Gastrocnemius medialis (tissue), 4 donors: ENCODE measurements at regions not wholly inside any gene's neighbourhood (a gene's known extent, or its start where the extent isn't known, plus 50 kb on each side); places are given as distances from the start of the nearest gene placed in this dataset.

Source experiments
- ATAC-seq, 2 donors: fragments of 150-250 bp; one replicate each; pipeline ENCODE4 v1.9.1; 2016
- DNase-seq, 2 donors: peaks; one replicate each; pipeline ENCODE4 v3.0.0-alpha.2; 2019
- H3K27ac ChIP-seq, 4 donors: fragments of 200-600 bp; sonication (generic); 1 replicate in 1 of 4; 2 replicates in 3 of 4; pipeline ENCODE4 v1.5.1; 2016 to 2018; ENCODE audit warnings: mild to moderate bottlenecking in 2 of 4, moderate library complexity in 1 of 4
- H3K27me3 ChIP-seq, 3 donors: fragments of 200-600 bp; sonication (generic) in 2 of 3; 1 replicate in 1 of 3; 2 replicates in 2 of 3; pipeline versions ENCODE4 v1.5.1 to v1.6.0; 2016 to 2019; ENCODE audit warnings: mild to moderate bottlenecking in 1 of 3, moderate library complexity in 1 of 3
- H3K36me3 ChIP-seq, 2 donors: fragments of 200-600 bp; sonication (generic) in 1 of 2; one replicate each; pipeline ENCODE4 v1.5.1; 2017 to 2018
- H3K4me1 ChIP-seq, 2 donors: fragments of 200-600 bp; sonication (generic) in 1 of 2; one replicate each; pipeline ENCODE4 v1.5.1; 2016 to 2017; ENCODE audit warnings: mild to moderate bottlenecking in 2 of 2
- H3K4me3 ChIP-seq, 4 donors: fragments of 200-600 bp; sonication (generic) in 3 of 4; 1 replicate in 1 of 4; 2 replicates in 3 of 4; pipeline ENCODE4 v1.5.1; 2016 to 2019; ENCODE audit warnings: mild to moderate bottlenecking in 2 of 4
- H3K9me3 ChIP-seq, 3 donors: fragments of 200-600 bp; sonication (generic) in 2 of 3; 1 replicate in 1 of 3; 2 replicates in 2 of 3; pipeline ENCODE4 v1.5.1; 2016 to 2019
- POLR2A ChIP-seq, 2 donors: fragments of 450-650 bp; IDR thresholded peaks; one replicate each; pipeline ENCODE4 v1.6.1; 2017; ENCODE audit warnings: antibody characterized with exemption in 2 of 2, mild to moderate bottlenecking in 2 of 2, moderate library complexity in 2 of 2
- in situ Hi-C, 4 donors: fragments of 200-750 bp; cut with MboI; loops; one replicate each; pipeline versions ENCODE4 v1.15.0 to v1.8.0; 2017; ENCODE audit warnings: low sequenced_read_pairs in 4 of 4
- intact Hi-C: fragments of 100-400 bp; cut with DNase I; formaldehyde crosslinking; loops from one replicate; pipeline ENCODE4 v1.15.1; 2023; ENCODE audit warnings: low total_unique reads
- TF ChIP-seq, protein P1 (sequence below), 5 experiments: fragments of 450-650 bp in 3 of 5; fragments of 200-600 bp in 2 of 5; sonication (generic) in 2 of 5; IDR thresholded peaks in 4 of 5; conservative IDR thresholded peaks in 1 of 5; 1 replicate in 4 of 5; 2 replicates in 1 of 5; pipeline ENCODE4 v1.5.1; 2016 to 2019; ENCODE audit warnings: antibody characterized with exemption in 5 of 5, mild to moderate bottlenecking in 3 of 5, moderate library complexity in 3 of 5

DNA sequence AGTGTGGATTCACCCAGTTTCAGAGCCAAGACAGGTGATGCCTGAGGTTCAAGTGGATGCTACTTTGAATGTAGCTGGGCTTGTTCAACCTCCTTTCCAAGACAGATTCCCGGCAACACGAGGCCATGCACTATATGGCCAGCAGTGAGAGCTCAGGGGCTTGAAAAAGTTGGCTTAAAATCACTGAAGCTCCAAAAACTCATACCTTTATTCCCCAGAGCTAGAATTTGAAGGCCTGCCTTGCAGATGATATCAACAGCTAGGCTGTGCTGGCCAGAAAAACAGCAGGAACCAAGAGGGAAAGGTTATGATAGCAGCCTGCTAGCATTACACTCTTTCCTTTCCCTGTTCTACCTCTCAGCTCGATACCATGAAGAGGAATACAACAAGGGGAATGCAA, 120.2 kb upstream of the DAB2 start:
- Histone ChIP-seq H3K9me3 (no peaks in the 10 kb centered on the region), H3K4me1 (peaks cover 0 to 3% of the 10 kb centered on the region in 2 donors), H3K27me3 (no peaks in the 10 kb centered on the region), H3K27ac (no peak overlapping the region), H3K36me3 (no peaks in the 10 kb centered on the region), H3K4me3 (no peak overlapping the region)
- TF ChIP-seq POLR2A (IDR thresholded peaks at IDR 0.05), result no peak
- TF ChIP-seq, protein P1, sequence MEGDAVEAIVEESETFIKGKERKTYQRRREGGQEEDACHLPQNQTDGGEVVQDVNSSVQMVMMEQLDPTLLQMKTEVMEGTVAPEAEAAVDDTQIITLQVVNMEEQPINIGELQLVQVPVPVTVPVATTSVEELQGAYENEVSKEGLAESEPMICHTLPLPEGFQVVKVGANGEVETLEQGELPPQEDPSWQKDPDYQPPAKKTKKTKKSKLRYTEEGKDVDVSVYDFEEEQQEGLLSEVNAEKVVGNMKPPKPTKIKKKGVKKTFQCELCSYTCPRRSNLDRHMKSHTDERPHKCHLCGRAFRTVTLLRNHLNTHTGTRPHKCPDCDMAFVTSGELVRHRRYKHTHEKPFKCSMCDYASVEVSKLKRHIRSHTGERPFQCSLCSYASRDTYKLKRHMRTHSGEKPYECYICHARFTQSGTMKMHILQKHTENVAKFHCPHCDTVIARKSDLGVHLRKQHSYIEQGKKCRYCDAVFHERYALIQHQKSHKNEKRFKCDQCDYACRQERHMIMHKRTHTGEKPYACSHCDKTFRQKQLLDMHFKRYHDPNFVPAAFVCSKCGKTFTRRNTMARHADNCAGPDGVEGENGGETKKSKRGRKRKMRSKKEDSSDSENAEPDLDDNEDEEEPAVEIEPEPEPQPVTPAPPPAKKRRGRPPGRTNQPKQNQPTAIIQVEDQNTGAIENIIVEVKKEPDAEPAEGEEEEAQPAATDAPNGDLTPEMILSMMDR (IDR thresholded peaks at IDR 0.05 in 4 of 5, conservative IDR thresholded peaks at IDR 0.05 in 1 of 5), result no peak
- DNase-seq, result no peak
- no peak for ATAC-seq
- intact Hi-C loops (loop anchor here (2.0 kb wide), 1 partner anchor 328 kb away; no protein-coding TSS in a partner anchor), in situ Hi-C loops (loop anchor here (5.0 to 25.0 kb wide), 5 partner anchors 158 to 330 kb away; partner anchors contain the start of gene FYB1 (in 1 of the 4))

DNA sequence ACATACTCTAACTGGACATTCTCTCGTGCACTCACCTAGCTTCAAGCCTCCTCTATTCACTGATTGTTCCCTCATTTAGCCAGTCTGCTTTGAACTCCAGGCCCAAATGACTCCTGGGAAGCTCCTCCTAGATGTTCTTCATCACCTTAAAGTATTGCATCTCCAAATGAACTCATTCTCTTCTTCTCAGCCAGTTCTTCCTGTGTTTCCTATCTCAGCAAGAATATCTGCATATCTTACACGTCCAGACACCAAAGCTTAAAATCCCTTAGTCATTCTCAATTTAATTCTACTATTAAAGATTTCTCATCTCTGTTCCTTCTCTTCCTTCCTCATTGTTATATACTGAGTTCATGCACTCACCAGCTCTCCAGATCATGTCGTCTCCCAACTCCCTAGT, 118.6 kb upstream of the DAB2 start:
- ATAC-seq (no peak), DNase-seq (no peak)
- in situ Hi-C loops, result loop anchor here in 3 of 4 donors (10.0 to 25.0 kb wide), 4 partner anchors 156 to 329 kb away; partner anchors contain the start of gene FYB1 (in 1 of the 3)
- Histone ChIP-seq H3K36me3 (no peaks in the 10 kb centered on the region), H3K27ac (no peak overlapping the region), H3K4me3 (no peak overlapping the region), H3K4me1 (peaks cover 0 to 3% of the 10 kb centered on the region in 2 donors), H3K9me3 (no peaks in the 10 kb centered on the region), H3K27me3 (no peaks in the 10 kb centered on the region)
- intact Hi-C loops, result no loop called here
- TF ChIP-seq POLR2A (IDR thresholded peaks at IDR 0.05), result no peak
- TF ChIP-seq, protein P1 (IDR thresholded peaks at IDR 0.05 in 4 of 5, conservative IDR thresholded peaks at IDR 0.05 in 1 of 5), result no peak

DNA sequence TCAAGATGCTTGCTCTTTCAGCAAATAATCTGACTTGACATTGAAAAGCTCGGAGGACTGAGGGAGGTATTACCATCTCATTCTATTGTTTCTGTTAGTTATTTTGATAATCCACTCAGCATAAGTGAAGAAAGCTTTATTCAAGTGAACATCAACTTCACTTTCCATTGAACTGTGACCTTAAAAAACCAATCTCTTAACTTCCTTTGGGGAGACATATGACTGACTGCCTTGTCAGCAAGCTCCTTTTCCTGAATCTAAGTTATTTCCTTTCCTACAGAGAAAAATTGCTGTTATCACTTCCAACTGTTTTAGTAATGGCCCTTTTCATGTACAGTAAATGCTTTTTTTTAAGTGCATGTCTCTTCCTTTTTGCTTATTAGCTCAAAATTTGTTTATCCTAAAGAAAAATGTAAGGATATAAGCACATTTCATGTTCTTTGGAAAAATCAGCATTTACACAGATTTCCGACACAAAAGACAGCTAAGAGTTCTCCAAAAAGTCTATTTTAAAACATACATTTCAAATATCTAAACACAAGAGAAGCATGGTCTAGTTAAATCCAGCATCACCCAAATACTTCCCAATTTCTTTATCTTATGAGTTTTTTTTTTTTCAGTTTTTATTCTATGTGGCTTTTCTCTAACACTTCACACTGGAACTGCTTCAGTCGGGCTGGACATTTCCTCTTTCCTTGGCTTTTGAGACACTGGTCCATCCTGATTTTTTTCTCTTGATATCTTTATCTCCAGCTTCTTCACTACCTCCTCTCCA, 117.9 kb upstream of the DAB2 start:
- Histone ChIP-seq H3K4me1 (peaks cover 0 to 3% of the 10 kb centered on the region in 2 donors), H3K36me3 (no peaks in the 10 kb centered on the region), H3K27me3 (no peaks in the 10 kb centered on the region), H3K27ac (no peak overlapping the region), H3K9me3 (no peaks in the 10 kb centered on the region), H3K4me3 (no peak overlapping the region)
- no peak for ATAC-seq
- in situ Hi-C loops, result loop anchor here in 3 of 4 donors (10.0 to 25.0 kb wide), 4 partner anchors 155 to 328 kb away; partner anchors contain the start of gene FYB1 (in 1 of the 3)
- intact Hi-C loops, result no loop called here
- no peak for DNase-seq
- TF ChIP-seq, protein P1 (IDR thresholded peaks at IDR 0.05 in 4 of 5, conservative IDR thresholded peaks at IDR 0.05 in 1 of 5), result no peak
- TF ChIP-seq POLR2A (IDR thresholded peaks at IDR 0.05), result no peak

DNA sequence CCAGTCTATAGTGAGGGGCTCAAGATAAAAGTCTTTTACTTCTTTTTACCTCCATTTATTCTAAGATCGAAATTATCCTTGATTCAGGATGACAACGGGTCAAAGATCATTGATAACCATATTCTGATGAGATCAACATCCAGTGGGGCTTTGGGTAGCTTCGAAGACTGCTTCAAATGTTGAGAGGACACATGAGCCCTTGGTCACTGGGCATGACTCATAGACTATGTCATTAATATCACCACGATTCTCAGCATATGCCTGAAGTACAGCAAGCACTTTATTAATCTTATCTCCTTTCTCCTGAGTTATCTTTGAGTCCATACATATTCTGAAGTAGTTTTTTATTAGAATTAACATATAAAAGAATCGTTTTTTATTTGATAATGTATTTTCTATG, 117.1 kb upstream of the DAB2 start:
- no peak for DNase-seq
- no peaks in the 10 kb centered on the region for H3K36me3 ChIP-seq
- no peak overlapping the region for H3K4me3 ChIP-seq
- H3K4me1 ChIP-seq, result peaks cover 0 to 3% of the 10 kb centered on the region in 2 donors
- H3K27me3 ChIP-seq, result no peaks in the 10 kb centered on the region
- intact Hi-C loops (no loop called here), in situ Hi-C loops (loop anchor here in 3 of 4 donors (10.0 to 25.0 kb wide), 4 partner anchors 155 to 327 kb away; partner anchors contain the start of gene FYB1 (in 1 of the 3))
- H3K27ac ChIP-seq, result no peak overlapping the region
- TF ChIP-seq POLR2A (IDR thresholded peaks at IDR 0.05), result no peak
- TF ChIP-seq, protein P1 (IDR thresholded peaks at IDR 0.05 in 4 of 5, conservative IDR thresholded peaks at IDR 0.05 in 1 of 5), result no peak
- H3K9me3 ChIP-seq, result no peaks in the 10 kb centered on the region
- no peak for ATAC-seq
